GM20000 (cell line): ENCODE measurements at regions not wholly inside any gene's neighbourhood (a gene's known extent, or its start where the extent isn't known, plus 50 kb on each side); places are given as distances from the start of the nearest gene placed in this dataset.

Experiments used
- DNase-seq: peaks from one replicate; pipeline ENCODE4 v3.0.0; 2012; ENCODE audit warnings: low spot score
- TF ChIP-seq, protein P1 (sequence below): IDR thresholded peaks from 2 replicates; pipeline ENCODE4 v1.5.1; 2012; ENCODE audit warnings: mild to moderate bottlenecking, control low read depth; ENCODE audit errors: extremely low read depth, missing control alignments

DNA sequence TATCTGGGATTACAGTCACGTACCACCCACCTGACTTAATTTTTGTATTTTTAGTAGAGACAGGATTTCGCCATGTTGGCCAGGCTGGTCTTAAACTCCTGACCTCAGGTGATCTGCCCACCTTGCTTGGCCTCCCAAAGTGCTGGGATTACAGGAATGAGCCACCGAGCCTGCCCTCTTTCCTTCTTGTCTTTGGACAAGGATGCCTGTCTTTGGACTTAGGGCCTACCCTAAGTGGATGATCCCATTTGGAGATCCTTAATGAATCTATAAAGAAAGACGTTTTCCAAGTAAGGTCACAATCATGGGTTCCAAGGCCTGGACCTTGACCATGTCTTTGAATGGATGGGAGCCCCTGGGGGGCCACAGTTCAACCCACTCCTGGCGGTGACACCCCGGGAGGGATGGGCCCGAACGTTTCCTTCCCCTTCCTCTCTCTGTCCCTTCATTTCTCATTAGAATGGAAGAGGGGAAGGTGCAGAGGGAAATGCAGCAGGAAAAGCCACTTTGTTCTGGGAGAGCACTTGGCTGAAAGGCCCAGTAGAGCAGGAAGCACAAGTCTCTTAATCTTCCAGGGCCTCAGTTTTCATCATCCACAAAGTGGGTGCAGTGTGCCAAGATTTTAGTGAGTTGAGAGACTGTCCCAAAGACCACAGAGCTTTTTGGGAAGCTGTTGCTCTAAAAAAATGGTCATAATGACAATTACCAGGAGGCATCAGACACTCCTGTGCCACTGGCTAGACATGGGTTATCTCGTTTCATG lies 353.3 kb downstream of the SEC14L1 start:
- DNase-seq = no peak
- TF ChIP-seq, protein P1, sequence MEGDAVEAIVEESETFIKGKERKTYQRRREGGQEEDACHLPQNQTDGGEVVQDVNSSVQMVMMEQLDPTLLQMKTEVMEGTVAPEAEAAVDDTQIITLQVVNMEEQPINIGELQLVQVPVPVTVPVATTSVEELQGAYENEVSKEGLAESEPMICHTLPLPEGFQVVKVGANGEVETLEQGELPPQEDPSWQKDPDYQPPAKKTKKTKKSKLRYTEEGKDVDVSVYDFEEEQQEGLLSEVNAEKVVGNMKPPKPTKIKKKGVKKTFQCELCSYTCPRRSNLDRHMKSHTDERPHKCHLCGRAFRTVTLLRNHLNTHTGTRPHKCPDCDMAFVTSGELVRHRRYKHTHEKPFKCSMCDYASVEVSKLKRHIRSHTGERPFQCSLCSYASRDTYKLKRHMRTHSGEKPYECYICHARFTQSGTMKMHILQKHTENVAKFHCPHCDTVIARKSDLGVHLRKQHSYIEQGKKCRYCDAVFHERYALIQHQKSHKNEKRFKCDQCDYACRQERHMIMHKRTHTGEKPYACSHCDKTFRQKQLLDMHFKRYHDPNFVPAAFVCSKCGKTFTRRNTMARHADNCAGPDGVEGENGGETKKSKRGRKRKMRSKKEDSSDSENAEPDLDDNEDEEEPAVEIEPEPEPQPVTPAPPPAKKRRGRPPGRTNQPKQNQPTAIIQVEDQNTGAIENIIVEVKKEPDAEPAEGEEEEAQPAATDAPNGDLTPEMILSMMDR = no peak

DNA sequence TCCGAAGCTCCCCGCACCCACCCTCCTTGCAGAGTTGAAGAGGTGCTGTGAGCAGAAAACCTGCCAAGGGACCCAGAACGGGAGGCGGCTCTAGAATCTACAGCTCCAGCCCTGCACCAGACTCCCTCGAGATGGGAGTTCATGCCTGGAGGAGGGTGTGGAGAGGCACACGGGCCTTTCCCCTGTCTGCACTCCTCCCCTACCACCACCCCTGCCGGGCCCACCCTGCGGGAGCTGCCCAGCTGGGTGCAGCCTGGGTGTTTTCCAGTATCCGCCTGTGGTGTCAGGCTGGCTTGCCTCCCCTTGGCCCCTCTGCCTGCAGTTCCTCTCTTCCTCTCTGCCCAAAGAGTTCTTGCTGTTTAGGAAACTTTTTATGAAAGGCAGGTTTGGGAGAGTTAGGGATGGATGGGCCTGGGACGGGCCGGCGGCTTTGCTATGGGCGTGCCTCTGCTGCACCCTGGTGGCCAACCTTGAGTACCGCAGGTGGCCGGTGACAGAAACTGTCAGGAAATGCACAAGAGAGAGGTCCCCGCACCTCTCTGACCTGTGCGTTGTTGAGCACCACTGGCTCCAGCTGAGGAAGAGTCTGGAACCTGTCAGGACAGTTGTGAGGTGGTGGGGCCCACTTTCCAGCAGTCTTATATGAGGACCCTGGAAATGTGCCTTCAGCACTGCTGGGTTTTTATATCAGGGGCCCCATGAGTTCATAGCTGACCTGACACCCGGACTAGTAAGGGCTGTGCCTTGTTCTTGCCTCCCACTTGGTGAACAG lies 354.1 kb downstream of the SEC14L1 start:
- DNase-seq = peak; percentile 88
- TF ChIP-seq, protein P1 = peak; percentile 81

DNA sequence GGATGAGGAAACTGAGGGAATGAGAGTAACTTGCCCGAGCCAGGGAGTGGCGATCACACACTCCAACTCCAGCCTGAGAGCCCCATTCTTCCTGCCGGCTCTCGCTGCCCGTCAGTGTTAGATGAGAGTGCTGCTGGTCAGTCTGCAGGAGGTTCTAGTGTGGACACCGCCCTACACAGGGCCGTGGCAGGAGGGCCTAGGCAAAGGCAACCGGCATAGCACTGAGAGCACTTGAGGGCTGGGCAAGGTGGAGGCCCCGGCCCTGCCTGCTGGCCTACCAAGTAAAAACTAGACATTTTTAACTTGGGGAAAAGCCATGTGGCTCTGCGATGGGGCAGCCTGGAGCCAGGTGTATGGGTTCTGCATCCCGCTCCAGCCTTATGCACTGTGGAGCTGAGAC lies 354.8 kb downstream of the SEC14L1 start:
- no peak for DNase-seq
- TF ChIP-seq, protein P1 = no peak

DNA sequence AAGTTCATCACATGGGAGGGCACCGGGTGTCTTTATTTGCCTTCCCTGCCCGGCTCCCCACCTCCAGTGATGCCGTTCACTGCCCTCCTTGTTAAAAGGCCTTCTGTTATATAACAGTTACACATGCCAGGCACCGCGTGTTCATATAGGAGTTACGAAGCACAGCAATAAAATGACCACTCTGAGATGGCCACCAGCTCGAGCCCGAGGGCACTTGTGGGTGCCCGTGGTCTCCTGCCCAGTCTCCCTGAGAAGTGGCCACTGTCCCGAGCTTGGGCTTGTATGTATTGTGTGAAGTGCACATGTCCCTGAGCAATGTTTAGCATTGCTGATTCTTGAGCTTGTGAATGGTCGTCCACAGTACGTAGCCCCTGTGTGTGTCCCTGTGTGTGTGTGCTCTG lies 355.6 kb downstream of the SEC14L1 start:
- TF ChIP-seq, protein P1 = no peak
- DNase-seq = no peak

DNA sequence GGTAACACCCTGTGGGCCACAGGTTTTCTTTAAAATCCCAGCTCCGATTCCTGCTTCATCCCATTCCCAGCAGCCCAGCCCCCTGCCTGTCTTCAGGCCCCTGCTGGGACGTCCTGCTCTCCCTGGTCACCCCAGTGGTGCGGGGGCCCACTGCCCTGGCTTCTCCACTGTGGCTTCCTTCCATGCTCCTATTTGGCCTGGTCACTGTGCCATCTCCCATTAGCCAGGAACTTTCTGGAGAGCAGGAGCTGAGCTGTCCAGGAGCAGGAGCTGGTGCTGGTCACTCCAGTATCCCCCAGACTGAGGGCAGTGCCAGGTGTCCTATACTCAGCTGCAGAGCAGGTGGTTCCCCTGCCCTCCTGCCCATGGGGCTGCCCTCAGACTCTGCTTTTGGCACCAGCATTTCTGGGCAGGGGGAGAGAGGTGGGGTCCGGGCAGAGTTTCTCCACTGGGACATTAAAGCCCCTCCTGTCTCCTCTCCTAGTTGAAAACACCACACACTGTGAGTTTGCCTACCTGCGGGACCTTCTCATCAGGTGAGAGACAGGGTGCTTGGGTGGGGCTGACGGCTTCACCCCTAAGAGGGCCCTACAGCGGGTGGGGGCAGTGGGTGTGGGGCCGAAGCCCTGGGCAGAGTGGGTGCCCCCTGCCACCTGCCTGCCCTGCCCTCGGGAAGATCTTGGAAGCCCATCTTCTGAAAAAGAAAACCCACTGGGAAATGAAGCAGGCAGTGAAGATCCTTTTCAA lies 356.2 kb downstream of the SEC14L1 start:
- TF ChIP-seq, protein P1 = no peak

DNA sequence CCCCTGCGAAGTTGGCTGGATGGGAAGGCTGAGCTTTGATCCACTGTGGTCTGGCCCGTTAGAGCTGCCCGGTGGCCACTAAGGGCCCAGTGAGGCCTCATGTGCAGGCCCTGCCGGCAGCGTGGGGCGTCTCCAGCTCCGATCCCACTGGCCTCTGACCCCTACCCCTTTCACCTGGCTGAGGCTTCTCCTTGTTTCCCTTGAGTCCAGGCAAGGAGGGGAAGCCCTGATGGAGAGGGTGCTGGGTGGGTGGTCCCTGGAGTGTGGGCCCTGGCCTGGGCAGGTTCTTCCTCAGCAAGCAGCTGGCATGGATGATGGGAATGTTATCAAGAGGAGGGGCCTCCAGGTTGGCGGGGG lies 356.8 kb downstream of the SEC14L1 start:
- TF ChIP-seq, protein P1 = no peak
- DNase-seq = no peak

More for the DNA sequence above, 356.2 kb downstream of the SEC14L1 start:
- DNase-seq = no peak
